ENCODE measurements at regions not wholly inside any gene's neighbourhood (a gene's known extent, or its start where the extent isn't known, plus 50 kb on each side); places are given as distances from the start of the nearest gene placed in this dataset.
"Not testable (repeated sequence)": the region's sequence is repeated elsewhere in the genome, so short reads cannot be mapped to it uniquely, and the experiment has no call there.

DNA sequence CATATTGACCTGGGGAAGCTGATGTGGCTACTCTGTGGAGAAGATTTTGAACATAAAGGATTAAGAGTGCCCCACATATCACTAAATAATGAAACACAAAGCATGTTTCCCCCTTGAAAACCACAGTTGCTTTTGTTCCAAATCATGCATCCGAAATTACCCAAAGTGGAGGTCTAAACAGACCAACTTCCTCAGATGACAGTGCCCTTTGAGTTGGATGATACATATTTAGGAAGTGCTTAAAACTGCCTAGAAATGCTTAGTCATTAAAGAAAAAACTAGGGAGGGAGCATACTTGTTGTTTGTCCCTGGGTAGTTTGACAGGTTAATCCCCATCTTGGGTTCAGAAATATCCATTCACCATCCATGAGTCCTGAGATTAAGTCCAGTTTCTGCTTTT, 1070.3 kb downstream of the SUCLG1 start:
- peaks cover 5% of the 10 kb centered on the region; the same call in 1 of the 2 replicates for H3K27me3 ChIP-seq
- no peak overlapping the region for H3K27ac ChIP-seq
- H3K9me3 ChIP-seq (replicated peaks), result no peaks in the 10 kb centered on the region
- no peak for DNase-seq
- H3K4me1 ChIP-seq, result no peaks in the 10 kb centered on the region
- H3K36me3 ChIP-seq, result no peaks in the 10 kb centered on the region
- no peak overlapping the region for H3K4me3 ChIP-seq

DNA sequence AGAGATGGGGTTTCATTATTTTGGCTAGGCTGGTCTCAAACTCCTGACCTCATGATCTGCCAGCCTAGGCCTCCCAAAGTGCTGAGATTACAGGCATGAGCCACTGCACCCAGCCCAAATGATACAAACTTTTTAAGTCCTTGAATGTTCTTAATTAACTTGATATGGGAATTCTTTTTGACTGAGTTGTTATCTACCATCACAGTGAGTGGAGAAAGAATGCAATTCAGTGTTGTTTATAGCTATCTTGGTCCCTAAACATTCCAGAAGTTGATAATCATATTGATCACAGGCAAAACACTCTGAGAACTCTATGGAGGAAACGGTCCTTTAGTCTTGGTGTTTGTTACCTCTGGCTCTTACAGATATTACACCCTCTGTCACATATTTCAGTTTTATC, 1072.5 kb downstream of the SUCLG1 start:
- Histone ChIP-seq H3K36me3 (no peaks in the 10 kb centered on the region), H3K4me3 (no peak overlapping the region), H3K4me1 (no peaks in the 10 kb centered on the region), H3K27ac (no peak overlapping the region), H3K27me3 (0 out of 2 replicates have a peak, but pooled peaks cover 1% of the 10 kb centered on the region), H3K9me3 (replicated peaks) (no peaks in the 10 kb centered on the region)
- DNase-seq, result no peak

GRCh38 chr2:83378921-83379320, 1080.2 kb downstream of the SUCLG1 start:
- Histone ChIP-seq H3K9me3 (replicated peaks) (no peaks in the 10 kb centered on the region), H3K27ac (no peak overlapping the region), H3K27me3 (no peaks in the 10 kb centered on the region), H3K4me3 (no peak overlapping the region), H3K36me3 (no peaks in the 10 kb centered on the region), H3K4me1 (no peaks in the 10 kb centered on the region)
- DNase-seq, result no peak

DNA sequence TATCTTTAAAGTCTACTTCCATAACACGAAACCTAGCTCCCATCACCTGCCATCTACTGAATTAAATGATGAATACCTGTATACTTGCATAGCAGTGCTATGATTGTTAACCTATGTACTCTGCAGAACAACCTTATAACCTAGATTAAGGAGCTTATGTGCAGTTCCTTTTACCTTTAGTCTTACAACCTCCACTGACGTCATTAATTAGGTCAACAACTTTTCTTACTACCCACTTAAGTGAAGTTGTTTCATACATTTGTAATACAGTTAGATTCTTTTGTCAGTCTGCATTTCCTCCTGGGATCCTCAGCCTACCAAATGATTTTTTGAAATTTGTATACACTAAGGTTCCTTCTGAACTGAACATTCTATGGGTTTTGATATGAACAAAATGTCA, 1082.3 kb downstream of the SUCLG1 start:
- Histone ChIP-seq H3K4me1 (no peaks in the 10 kb centered on the region), H3K27ac (no peak overlapping the region), H3K27me3 (no peaks in the 10 kb centered on the region), H3K4me3 (no peak overlapping the region), H3K9me3 (replicated peaks) (no peaks in the 10 kb centered on the region), H3K36me3 (no peaks in the 10 kb centered on the region)
- no peak for DNase-seq

GRCh38 chr2:83370419-83370762, 1088.7 kb downstream of the SUCLG1 start:
- Histone ChIP-seq H3K4me3 (no peak overlapping the region), H3K36me3 (no peaks in the 10 kb centered on the region), H3K27ac (no peak overlapping the region), H3K27me3 (no peaks in the 10 kb centered on the region), H3K9me3 (replicated peaks) (no peaks in the 10 kb centered on the region), H3K4me1 (peaks cover 17% of the 10 kb centered on the region)
- no peak for DNase-seq

DNA sequence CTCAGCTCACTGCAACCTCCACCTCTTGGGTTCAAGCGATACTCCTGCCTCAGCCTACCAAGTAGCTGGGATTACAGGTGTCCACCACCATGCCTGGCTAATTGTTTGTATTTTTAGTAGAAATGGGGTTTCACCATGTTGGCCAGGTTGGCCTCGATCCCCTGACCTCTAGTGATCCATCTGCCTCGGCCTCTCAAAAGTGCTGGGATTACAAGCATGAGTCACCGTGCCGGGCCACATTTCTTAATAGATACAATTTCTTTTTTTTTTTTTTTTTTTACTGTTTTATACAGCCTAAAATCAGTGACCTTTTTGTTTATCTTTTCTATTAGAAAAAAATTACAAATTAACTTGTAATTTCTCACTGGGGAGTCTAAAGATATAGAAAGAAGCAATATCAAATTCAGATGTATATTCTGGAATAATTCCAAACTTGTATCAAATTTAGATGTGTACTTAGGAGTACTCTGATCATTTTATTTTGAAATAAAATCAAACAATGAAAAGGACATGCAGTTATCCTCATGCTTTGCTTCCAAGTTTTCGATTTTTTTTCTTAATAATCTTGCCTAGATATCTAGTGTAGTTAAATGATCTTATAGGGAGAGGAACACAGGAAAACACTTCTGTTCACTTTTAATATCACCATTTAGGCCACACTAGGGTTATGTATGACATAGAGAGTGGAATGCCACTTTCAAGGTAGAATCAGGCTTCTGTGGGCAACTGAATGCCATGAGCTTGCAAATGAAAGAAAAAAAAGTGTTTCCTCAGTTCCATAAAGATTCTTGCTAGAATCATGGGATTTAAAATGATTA, 1089.3 kb downstream of the SUCLG1 start:
- peak in 1 of 2 experiments; percentile 7 for DNase-seq
- Histone ChIP-seq H3K36me3 (no peaks in the 10 kb centered on the region), H3K27me3 (no peaks in the 10 kb centered on the region), H3K4me3 (no peak overlapping the region), H3K27ac (peak overlapping the region; percentile 78), H3K4me1 (peaks cover 17% of the 10 kb centered on the region), H3K9me3 (replicated peaks) (no peaks in the 10 kb centered on the region)

DNA sequence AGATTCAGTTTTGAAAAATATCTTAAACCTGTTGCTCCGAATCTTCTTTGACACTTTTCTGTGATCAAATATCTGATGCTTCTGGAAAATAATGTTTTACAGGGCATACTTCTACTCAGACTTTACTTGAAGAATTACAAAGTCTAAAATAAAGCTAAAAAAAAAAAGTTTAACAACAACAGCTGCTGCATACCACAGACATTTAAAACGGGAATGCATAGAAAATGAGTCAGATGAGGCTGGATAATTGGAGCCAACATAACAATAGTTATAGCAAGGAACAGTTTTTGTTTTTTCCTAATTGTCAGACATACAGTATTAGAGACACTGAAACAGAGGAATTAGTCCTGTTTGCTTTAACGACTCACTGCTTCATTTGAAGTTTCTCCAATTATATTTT, 1090.2 kb downstream of the SUCLG1 start:
- Histone ChIP-seq H3K4me3 (no peak overlapping the region), H3K9me3 (replicated peaks) (no peaks in the 10 kb centered on the region), H3K27me3 (no peaks in the 10 kb centered on the region), H3K36me3 (no peaks in the 10 kb centered on the region), H3K4me1 (peaks cover 17% of the 10 kb centered on the region), H3K27ac (peak overlapping the region; percentile 78)
- DNase-seq, result peak in 1 of 2 experiments; percentile 46

- Histone ChIP-seq H3K27me3 (no peaks in the 10 kb centered on the region), H3K9me3 (replicated peaks) (no peaks in the 10 kb centered on the region), H3K4me1 (peaks cover 17% of the 10 kb centered on the region), H3K4me3 (no peak overlapping the region), H3K27ac (peak overlapping the region; percentile 78), H3K36me3 (no peaks in the 10 kb centered on the region)
- no peak for DNase-seq
Measured at GRCh38 chr2:83368461-83368860, 1090.6 kb downstream of the SUCLG1 start.

GRCh38 chr2:83365476-83365875, 1093.6 kb downstream of the SUCLG1 start:
- no peak overlapping the region for H3K4me3 ChIP-seq
- DNase-seq, result no peak
- H3K4me1 ChIP-seq, result peaks cover 17% of the 10 kb centered on the region
- H3K27ac ChIP-seq, result no peak overlapping the region
- no peaks in the 10 kb centered on the region; the same call in 1 of the 2 replicates for H3K9me3 ChIP-seq (replicated peaks)
- H3K27me3 ChIP-seq, result no peaks in the 10 kb centered on the region; the same call in 1 of the 2 replicates
- H3K36me3 ChIP-seq, result no peaks in the 10 kb centered on the region

GRCh38 chr2:83364264-83364663, 1094.8 kb downstream of the SUCLG1 start:
- H3K4me1 ChIP-seq, result peaks cover 9% of the 10 kb centered on the region
- no peaks in the 10 kb centered on the region; the same call in 1 of the 2 replicates for H3K9me3 ChIP-seq (replicated peaks)
- H3K27me3 ChIP-seq, result peaks cover 4% of the 10 kb centered on the region; the same call in 1 of the 2 replicates
- no peaks in the 10 kb centered on the region for H3K36me3 ChIP-seq
- no peak overlapping the region for H3K27ac ChIP-seq
- no peak for DNase-seq
- H3K4me3 ChIP-seq, result no peak overlapping the region

GRCh38 chr2:83363138-83363537, 1095.9 kb downstream of the SUCLG1 start:
- H3K9me3 ChIP-seq (replicated peaks); H3K27me3 ChIP-seq; H3K27ac ChIP-seq; DNase-seq; H3K4me3 ChIP-seq; H3K36me3 ChIP-seq; H3K4me1 ChIP-seq: not testable (repeated sequence)

DNA sequence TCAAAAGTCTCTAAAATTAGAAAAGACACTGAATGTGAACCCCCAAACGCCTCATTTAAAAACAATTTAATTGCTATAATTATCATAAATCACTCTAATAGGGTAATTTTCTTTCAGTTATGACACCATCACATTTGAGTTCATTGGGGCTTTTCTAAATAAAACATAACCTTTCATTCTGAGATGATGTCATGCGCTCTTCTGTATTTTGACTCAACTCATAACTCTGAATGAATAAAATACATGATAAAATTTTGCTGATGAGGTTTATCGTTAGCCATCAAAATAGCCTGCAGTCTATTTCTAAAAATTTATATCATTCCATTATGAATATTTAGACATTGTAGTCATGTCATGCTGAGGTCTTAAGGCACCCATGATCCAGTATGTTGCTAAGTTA, 1099.7 kb downstream of the SUCLG1 start:
- Histone ChIP-seq H3K36me3 (0 out of 2 replicates have a peak, but pooled peaks cover 2% of the 10 kb centered on the region), H3K27me3 (peaks cover 5% of the 10 kb centered on the region; the same call in 1 of the 2 replicates), H3K27ac (no peak overlapping the region), H3K9me3 (replicated peaks) (no peaks in the 10 kb centered on the region; the same call in 1 of the 2 replicates), H3K4me1 (no peaks in the 10 kb centered on the region), H3K4me3 (no peak overlapping the region)
- no peak for DNase-seq

DNA sequence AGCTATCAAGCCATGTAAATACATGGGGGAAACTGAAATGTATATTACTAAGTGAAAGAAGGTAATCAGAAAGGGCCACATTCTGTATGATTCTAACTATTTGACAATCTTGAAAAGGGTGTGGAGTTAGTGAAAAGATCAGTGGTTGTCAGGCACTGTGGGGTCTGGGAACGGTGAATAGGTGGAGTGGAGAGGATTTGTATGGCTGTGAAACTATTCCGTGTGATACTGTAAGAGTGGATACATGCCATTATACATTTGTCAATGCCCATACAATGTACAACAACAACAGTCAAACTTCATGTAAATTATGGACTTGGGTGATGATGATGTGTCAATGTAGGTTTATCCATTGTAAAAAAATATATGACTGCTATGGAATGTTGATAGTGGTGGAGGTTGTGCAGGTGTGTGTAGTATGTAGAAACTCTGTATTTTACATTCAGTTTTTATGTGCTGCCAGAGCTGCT, 1116.2 kb downstream of the SUCLG1 start:
- H3K36me3 ChIP-seq, result no peaks in the 10 kb centered on the region
- no peak overlapping the region for H3K27ac ChIP-seq
- H3K9me3 ChIP-seq (replicated peaks), result no peaks in the 10 kb centered on the region
- DNase-seq, result peak in 1 of 2 experiments; percentile 30
- H3K4me1 ChIP-seq, result no peaks in the 10 kb centered on the region
- no peak overlapping the region for H3K4me3 ChIP-seq
- H3K27me3 ChIP-seq, result no peaks in the 10 kb centered on the region; the same call in 1 of the 2 replicates

DNA sequence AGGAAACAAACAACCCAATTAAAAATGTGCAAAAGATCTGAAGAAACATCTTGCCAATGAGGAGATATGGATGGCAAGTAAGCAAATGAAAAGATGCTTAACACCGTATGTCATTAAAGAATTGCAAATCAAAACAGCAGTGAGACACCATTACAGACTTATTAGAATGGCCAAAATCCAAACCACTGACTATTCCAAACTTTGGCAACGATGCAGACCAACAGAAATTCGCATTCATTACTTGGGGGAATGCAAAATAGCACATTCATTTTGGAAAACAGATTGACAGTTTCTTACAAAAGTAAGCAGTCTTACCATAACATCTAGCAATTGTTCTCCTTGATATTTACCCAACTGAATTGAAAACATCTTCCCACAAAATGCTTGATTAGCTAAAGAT, 1118.7 kb downstream of the SUCLG1 start:
- no peak overlapping the region for H3K27ac ChIP-seq
- H3K9me3 ChIP-seq (replicated peaks), result no peaks in the 10 kb centered on the region
- H3K4me3 ChIP-seq, result no peak overlapping the region
- no peaks in the 10 kb centered on the region for H3K4me1 ChIP-seq
- DNase-seq, result peak in 1 of 2 experiments; percentile 28
- H3K36me3 ChIP-seq, result no peaks in the 10 kb centered on the region
- peaks cover 4% of the 10 kb centered on the region; the same call in 1 of the 2 replicates for H3K27me3 ChIP-seq

DNA sequence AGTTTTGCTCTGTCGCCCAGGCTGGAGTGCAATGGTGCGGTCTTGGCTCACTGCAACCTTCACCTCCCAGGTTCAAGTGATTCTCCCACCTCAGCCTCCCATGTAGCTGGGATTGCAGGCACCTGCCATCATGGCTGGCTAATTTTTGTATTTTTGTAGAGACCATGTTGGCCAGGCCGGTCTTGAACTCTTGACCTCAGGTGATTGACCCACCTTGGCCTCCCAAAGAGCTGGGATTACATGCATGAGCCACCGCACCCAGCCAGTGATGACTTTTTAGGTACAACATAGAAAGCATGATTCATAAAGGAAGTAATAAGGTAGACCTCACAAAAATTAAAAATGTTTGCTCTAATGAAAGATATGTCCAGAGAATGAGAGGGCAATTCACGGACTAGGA, 1119.1 kb downstream of the SUCLG1 start:
- H3K4me3 ChIP-seq; H3K36me3 ChIP-seq; H3K27ac ChIP-seq; H3K4me1 ChIP-seq; H3K9me3 ChIP-seq (replicated peaks); DNase-seq; H3K27me3 ChIP-seq: not testable (repeated sequence)

DNA sequence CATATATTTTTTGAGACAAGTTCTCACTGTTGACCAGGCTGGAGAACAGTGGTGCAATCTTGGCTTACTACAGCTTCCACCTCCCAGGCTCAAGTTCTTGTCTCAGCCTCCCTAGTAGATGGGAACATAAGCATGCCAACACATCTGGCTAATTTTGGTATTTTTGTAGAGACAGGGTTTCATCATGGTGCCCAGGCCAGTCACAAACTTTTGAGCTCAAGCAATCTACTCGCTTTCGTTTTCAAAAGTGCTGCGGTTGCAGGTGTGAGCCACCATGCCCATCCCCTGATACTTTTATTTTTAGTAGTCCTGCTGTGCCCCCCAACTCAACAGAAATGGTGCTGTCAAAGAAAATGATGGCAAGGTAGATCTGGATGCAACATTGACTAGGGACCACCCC, 1127.3 kb downstream of the SUCLG1 start:
- no peaks in the 10 kb centered on the region for H3K36me3 ChIP-seq
- H3K9me3 ChIP-seq (replicated peaks), result no peaks in the 10 kb centered on the region
- no peak for DNase-seq
- no peaks in the 10 kb centered on the region for H3K4me1 ChIP-seq
- 0 out of 2 replicates have a peak, but pooled peaks cover 4% of the 10 kb centered on the region for H3K27me3 ChIP-seq
- H3K4me3 ChIP-seq, result no peak overlapping the region
- H3K27ac ChIP-seq, result no peak overlapping the region
